GM21723 (cell line): ENCODE measurements at regions not wholly inside any gene's neighbourhood (a gene's known extent, or its start where the extent isn't known, plus 50 kb on each side); places are given as distances from the start of the nearest gene placed in this dataset.
"Not testable (repeated sequence)": the region's sequence is repeated elsewhere in the genome, so short reads cannot be mapped to it uniquely, and the experiment has no call there.

Experiments used
- ATAC-seq: cut with Tn5 transposase; IDR thresholded peaks from one replicate; pipeline ENCODE4 v1.9.1; 2021; ENCODE audit warnings: mild to moderate bottlenecking, moderate library complexity; ENCODE audit not compliant: unreplicated experiment

DNA sequence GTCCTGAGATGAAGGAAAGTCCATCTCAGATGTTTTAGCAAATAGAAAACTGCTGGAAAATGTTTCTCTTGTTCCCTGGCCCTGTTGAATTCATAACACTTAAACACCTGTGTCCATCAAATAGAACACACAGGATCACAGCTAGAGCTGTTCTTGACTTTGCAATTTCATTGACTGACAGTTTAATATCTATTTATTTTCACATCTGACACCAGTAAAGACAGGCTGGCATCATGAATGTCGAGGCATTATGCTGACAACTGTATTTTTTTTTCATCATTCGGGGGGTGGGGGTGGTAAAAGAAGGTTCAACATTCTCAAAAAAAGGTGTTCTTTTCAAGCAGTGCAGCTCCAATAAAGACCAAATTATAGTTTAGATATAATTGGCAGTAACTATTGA, 591.2 kb upstream of the PTBP2 start:
- no peak for ATAC-seq

DNA sequence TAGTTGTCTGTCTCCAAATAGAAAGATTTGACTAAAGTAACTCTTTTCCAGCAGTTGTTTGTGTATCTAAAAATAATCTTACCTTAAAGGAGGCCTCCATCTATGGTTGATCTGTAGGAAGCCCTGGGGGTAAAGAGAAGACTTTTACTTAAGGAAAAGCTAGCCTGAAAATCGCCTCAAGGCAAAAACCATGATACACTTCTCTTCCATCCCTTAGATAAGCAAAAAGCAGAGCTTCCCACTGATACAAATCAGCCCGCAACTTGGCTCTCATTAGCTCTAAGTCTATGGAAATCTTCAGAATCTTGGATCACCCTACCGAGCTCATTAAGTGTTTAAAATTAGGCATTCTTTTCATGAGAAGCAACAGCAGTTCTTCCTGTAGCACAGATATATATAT, 576.9 kb upstream of the PTBP2 start:
- no peak for ATAC-seq

DNA sequence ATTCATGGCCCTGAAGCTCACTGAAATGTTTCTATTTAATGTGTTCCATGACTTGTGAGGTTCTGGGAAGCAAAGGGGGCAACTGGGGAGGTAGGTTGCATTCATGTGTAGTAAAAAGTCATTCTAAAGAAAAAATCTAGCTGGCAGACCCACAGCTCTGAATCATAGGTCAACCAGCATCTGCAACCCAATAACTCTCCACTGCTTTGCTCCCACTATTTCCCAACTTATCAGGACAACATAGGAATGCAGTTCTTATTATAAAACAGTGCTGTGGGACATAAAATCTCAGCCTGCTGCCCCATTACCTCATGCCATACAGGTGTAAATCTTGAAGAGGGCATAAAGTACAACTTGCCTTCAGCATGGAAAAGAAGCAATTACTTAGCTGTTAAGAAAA, 576.1 kb upstream of the PTBP2 start:
- no peak for ATAC-seq

DNA sequence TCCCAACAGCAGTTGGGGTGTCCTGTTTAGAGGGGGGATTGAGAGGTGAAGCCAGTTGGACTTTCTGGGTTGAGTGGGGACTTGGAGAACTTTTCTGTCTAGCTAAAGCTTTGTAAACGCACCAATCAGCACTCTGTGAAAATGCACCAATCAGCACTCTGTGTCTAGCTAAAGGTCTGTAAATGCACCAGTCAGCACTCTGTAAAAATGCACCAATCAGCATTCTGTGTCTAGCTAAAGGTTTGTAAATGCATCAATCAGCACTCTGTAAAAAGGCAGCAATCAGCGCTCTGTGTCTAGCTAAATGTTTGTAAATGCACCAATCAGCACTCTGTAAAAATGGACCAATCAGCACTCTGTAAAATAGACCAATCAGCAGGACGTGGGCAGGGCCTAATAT, 568.6 kb upstream of the PTBP2 start:
- not testable (repeated sequence) for ATAC-seq

DNA sequence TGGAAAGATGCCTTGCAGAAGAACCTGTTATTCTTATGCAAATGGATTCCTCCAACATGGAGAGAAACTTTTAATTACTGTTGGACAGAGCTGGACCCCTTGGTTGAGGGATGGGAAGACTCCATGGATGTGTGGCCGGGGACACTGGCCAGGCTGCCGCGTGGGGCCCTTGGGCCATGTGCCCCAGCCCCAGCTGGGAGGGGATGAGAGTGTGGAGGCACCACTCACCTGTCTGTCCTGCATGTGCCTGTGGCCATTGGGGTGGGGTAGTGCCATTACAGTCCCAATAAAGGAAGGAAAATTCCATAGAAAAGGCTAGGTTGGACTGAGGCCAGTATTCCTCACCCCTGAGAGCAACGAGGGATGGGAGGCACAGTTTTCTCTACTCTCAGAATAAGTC, 564.5 kb upstream of the PTBP2 start:
- no peak for ATAC-seq

DNA sequence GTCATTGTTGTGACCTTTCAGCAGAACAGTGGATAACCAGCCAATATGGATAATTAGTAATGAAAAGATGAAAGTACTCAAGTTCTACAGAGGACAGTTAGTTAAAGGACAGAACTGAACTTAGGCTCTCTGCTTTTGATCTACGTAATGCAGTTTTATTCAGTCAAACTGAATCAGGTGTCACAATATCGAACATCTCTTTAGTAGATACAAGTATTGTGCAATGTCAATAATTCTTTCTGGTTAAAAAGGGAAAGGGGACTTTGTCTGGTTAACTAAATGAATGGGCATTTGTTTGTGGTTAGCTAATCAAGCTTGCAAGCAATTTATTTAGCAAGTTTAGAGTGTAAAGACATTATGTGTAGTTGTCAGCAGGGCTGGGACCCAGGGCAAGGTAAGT, 562.2 kb upstream of the PTBP2 start:
- ATAC-seq, result no peak

DNA sequence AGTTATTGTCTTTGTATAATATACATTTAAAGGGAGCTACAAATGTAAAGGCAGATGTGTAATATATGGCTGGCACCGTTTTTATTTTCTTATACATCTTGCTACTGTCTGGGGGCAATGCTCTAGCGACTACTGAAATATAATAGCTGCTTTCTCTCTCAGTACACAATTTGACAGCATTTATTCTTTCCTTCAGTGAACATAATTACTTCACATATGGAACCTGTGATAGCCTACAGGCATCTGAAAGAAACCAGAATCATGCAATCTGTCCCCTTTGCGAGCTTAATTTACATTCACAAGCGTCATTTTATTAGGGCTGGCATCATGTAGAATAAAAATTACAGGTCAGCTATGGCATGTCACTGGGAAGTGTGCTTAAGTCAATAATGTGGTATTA, 557.5 kb upstream of the PTBP2 start:
- no peak for ATAC-seq

GRCh38 chr1:96178053-96178452, 543.5 kb upstream of the PTBP2 start:
- ATAC-seq, result no peak

- no peak for ATAC-seq
Measured at GRCh38 chr1:96183485-96183884, 538.1 kb upstream of the PTBP2 start.

DNA sequence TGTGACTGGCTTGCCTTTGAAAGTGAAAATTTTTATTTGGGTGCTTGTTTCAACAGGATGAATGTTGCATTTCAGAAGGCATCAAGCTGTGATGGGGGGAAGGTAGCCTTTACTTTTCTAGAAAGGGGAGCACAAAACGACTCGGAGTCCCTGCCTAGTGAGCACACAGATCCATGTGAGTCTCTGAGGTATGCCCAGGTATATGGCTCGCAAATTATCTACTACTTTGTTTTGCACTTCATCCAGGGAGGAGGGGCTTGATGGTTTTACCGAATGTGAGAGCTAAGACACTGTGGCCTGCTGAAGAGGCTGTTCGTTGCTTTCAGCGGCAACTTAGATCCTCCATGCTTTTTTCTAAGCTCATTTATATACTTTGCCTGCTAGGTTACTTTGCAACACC, 537.7 kb upstream of the PTBP2 start:
- ATAC-seq, result no peak

- ATAC-seq, result no peak
Measured at GRCh38 chr1:96185181-96185580, 536.4 kb upstream of the PTBP2 start.

DNA sequence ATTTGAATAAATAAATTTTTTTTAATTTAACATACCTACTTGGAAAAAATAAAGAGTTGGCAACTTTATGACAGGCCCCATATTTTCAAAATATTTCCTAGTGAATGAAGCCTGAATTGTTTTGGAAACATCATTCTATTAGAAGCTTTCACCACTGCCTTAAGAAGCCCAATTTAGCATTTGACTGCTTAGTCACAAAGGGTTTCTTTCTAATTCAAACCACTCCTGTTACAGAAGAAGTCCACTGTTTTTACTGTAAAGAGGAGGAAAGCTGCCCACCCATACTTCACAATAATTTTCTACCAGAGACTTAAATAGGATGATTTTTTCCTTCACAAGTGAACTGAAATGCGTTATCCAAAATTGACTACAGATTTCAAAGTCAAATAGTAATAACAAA, 534.6 kb upstream of the PTBP2 start:
- no peak for ATAC-seq

DNA sequence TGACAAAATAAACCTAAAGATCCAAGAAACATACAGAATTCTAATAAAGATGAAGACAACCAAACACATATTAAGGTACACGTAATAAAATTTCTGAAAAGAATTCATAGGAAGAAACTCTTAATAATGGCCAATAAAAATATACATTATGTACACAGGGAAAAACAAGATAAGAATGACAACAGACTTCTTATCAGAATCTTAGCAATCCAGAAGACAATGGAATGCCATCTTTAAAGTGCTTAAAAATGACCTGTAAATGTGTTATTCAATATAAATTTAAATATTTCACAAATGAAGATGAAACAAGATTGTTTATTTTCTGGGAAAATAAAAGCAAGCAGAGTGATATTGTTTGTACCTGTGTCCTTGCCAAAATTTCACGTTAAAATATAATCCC, 530.4 kb upstream of the PTBP2 start:
- ATAC-seq, result no peak

GRCh38 chr1:96206451-96206850, 515.1 kb upstream of the PTBP2 start:
- no peak for ATAC-seq

DNA sequence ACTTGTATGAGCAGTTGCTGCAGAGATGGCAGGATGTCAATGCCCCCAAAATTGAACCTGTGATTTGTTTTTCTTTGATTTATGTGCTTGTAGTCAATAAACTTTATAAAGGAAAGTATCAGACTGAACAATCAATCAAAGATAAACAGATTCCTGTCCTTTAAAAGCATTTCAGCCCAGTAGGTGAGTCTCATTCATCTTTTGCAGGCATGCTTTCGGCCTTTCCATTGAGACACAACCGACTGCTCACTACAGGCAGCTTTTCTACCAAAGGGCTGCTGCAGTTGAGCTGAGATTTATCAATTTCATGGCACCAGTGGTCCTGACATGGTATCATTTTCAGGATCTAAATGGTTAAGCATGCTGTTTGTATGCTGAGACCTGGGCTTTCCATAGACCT, 513.6 kb upstream of the PTBP2 start:
- no peak for ATAC-seq

GRCh38 chr1:96208428-96208827, 513.2 kb upstream of the PTBP2 start:
- ATAC-seq, result no peak

DNA sequence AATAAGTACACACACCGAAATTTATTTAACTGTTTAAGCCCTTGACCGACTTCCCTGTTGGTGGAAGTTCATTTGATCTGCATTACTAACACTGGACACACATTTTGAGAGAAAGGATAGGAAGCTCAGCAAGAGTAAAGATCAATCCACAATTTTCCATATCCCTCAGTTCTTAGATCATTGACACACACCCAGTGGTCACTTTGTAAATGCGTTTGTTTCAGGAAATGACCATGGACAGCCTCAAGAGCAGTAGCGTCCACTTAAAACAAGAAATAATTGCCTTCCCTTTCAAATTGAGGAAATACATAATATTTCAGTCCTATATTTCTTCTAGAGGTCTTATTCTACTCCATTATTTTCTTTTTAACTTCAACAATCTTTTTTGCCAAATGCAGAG, 511.5 kb upstream of the PTBP2 start:
- no peak for ATAC-seq

GRCh38 chr1:96211202-96211601, 510.4 kb upstream of the PTBP2 start:
- no peak for ATAC-seq

DNA sequence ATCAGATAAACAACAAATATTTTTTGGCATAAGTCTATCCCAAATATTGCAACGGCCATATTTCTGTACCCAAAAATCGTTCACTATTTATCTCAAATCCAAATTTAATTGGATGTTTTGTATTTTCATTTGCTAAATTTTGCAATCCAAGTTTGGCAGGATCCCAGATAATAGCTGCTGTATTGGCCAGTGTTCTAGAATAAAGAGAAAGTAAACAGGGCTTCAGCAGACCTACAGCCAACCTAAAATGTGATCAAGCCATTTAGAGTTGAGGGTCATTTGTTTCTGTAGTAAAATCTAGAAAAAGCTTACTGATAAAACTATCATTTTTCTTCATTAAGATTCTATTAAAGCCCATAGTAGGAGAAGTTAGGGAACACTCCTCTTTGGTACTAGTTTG, 506.6 kb upstream of the PTBP2 start:
- no peak for ATAC-seq

- ATAC-seq, result no peak
Measured at GRCh38 chr1:96220651-96221050, 500.9 kb upstream of the PTBP2 start.

DNA sequence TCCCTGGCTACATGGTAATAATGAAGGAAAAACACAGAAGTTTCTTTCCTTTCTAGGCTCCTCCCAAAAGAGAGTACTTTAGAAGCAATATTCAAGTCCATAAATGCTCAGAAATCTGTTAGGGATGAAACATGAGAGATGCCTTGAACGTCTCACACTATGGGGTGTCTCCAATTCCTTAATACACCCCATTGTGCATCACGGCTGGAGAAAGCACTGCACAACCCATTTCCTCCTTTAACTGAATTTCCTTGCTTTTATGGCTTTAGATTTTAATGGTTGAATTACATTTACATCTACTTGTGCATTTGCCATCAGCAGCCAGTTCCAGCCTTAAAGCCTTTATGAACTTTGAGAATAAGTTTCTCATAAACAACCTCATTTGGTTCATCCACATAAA, 498.9 kb upstream of the PTBP2 start:
- ATAC-seq, result no peak

DNA sequence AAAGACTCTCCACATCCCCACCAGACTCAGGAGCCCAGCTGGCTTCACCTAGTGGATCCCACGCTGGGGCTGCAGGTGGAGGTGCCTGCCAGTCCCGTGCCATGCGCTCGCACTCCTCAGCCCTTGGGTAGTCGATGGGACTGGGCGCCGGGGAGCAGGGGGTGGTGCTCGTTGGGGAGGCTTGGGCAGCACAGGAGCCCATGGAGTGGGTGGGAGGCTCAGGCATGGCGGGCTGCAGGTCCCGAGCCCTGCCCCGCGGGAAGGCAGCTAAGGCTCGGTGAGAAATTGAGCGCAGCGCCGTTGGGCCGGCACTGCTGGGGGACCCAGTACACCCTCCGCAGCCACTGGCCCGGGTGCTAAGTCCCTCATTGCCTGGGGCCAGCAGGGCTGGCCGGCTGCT, 497.4 kb upstream of the PTBP2 start:
- not testable (repeated sequence) for ATAC-seq

- no peak for ATAC-seq
Measured at GRCh38 chr1:96233422-96233821, 488.2 kb upstream of the PTBP2 start.

- no peak for ATAC-seq
Measured at GRCh38 chr1:96234299-96234698, 487.3 kb upstream of the PTBP2 start.
